ENCODE measurements at regions not wholly inside any gene's neighbourhood (a gene's known extent, or its start where the extent isn't known, plus 50 kb on each side); places are given as distances from the start of the nearest gene placed in this dataset.
A peak's percentile ranks its signal among the peaks of the same experiment; 100 is the strongest.

- DNase-seq: no peak
- TF ChIP-seq CTCF (IDR thresholded peaks at IDR 0.05) (no peak), POLR2A (IDR thresholded peaks at IDR 0.05) (no peak)
Measured at GRCh38 chr10:91344117-91344856, 65.9 kb upstream of the HECTD2 start.

GRCh38 chr10:91345716-91346115, 64.4 kb upstream of the HECTD2 start:
- no peaks in the 10 kb centered on the region for H3K27me3 ChIP-seq
- H3K4me1 ChIP-seq: no peaks in the 10 kb centered on the region
- no peak overlapping the region for H3K27ac ChIP-seq
- H3K4me3 ChIP-seq: no peak overlapping the region
- H3K36me3 ChIP-seq: no peaks in the 10 kb centered on the region
- H3K9me3 ChIP-seq: no peaks in the 10 kb centered on the region
- DNase-seq: no peak
- TF ChIP-seq CTCF (IDR thresholded peaks at IDR 0.05) (no peak), POLR2A (IDR thresholded peaks at IDR 0.05) (no peak)

More at GRCh38 chr10:91344117-91344856, 65.9 kb upstream of the HECTD2 start:
- Histone ChIP-seq H3K4me3 (no peak overlapping the region), H3K27me3 (no peaks in the 10 kb centered on the region), H3K9me3 (no peaks in the 10 kb centered on the region), H3K27ac (no peak overlapping the region), H3K4me1 (no peaks in the 10 kb centered on the region), H3K36me3 (no peaks in the 10 kb centered on the region)

GRCh38 chr10:91347529-91347928, 62.6 kb upstream of the HECTD2 start:
- no peaks in the 10 kb centered on the region for H3K4me1 ChIP-seq
- H3K4me3 ChIP-seq: no peak overlapping the region
- no peaks in the 10 kb centered on the region for H3K9me3 ChIP-seq
- no peak overlapping the region for H3K27ac ChIP-seq
- DNase-seq: no peak
- H3K36me3 ChIP-seq: no peaks in the 10 kb centered on the region
- TF ChIP-seq CTCF (IDR thresholded peaks at IDR 0.05) (no peak), POLR2A (IDR thresholded peaks at IDR 0.05) (no peak)
- no peaks in the 10 kb centered on the region for H3K27me3 ChIP-seq

- H3K4me3 ChIP-seq: no peak overlapping the region
- H3K27ac ChIP-seq: peak overlapping the region in 1 of 4 donors; percentile 39
- TF ChIP-seq CTCF (IDR thresholded peaks at IDR 0.05) (no peak), POLR2A (IDR thresholded peaks at IDR 0.05) (no peak)
- H3K9me3 ChIP-seq: no peaks in the 10 kb centered on the region
- DNase-seq: no peak
- no peaks in the 10 kb centered on the region for H3K27me3 ChIP-seq
- H3K4me1 ChIP-seq: no peaks in the 10 kb centered on the region
- H3K36me3 ChIP-seq: no peaks in the 10 kb centered on the region
Measured at GRCh38 chr10:91349381-91349780, 60.8 kb upstream of the HECTD2 start.

- no peak for DNase-seq
- no peaks in the 10 kb centered on the region for H3K36me3 ChIP-seq
- H3K4me3 ChIP-seq: no peak overlapping the region
- no peak overlapping the region for H3K27ac ChIP-seq
- H3K27me3 ChIP-seq: no peaks in the 10 kb centered on the region
- TF ChIP-seq POLR2A (IDR thresholded peaks at IDR 0.05) (no peak), CTCF (IDR thresholded peaks at IDR 0.05) (no peak)
- no peaks in the 10 kb centered on the region for H3K9me3 ChIP-seq
- H3K4me1 ChIP-seq: no peaks in the 10 kb centered on the region
Measured at GRCh38 chr10:91350651-91351081, 59.5 kb upstream of the HECTD2 start.

All from Peyer's patch (tissue), 4 donors.